ENCODE measurements at regions not wholly inside any gene's neighbourhood (a gene's known extent, or its start where the extent isn't known, plus 50 kb on each side); places are given as distances from the start of the nearest gene placed in this dataset.
A peak's percentile ranks its signal among the peaks of the same experiment; 100 is the strongest.

GRCh38 chr10:4099202-4099601 is 314.2 kb upstream of the KLF6 start:
- Mint-ChIP-seq H3K9me3 (no peaks in the 10 kb centered on the region), H3K36me3 (ENCODE audit: low read depth) (no peaks in the 10 kb centered on the region), H3K27ac (no peak overlapping the region), H3K27me3 (no peaks in the 10 kb centered on the region), H3K4me1 (ENCODE audit: low read depth) (peaks cover 5% of the 10 kb centered on the region), H3K4me3 (no peak overlapping the region)
- intact Hi-C loops (cut with micrococcal nuclease): no loop called here

GRCh38 chr10:4095166-4095917 is 310.3 kb upstream of the KLF6 start:
- no peaks in the 10 kb centered on the region for H3K27me3 Mint-ChIP-seq
- intact Hi-C loops (cut with micrococcal nuclease): no loop called here
- H3K4me1 Mint-ChIP-seq (ENCODE audit: low read depth): peaks cover 5% of the 10 kb centered on the region
- no peak overlapping the region for H3K4me3 Mint-ChIP-seq
- H3K36me3 Mint-ChIP-seq (ENCODE audit: low read depth): no peaks in the 10 kb centered on the region
- no peak overlapping the region for H3K27ac Mint-ChIP-seq
- H3K9me3 Mint-ChIP-seq: no peaks in the 10 kb centered on the region

GRCh38 chr10:4094751-4095150 is 309.7 kb upstream of the KLF6 start:
- Mint-ChIP-seq H3K4me3 (no peak overlapping the region), H3K27me3 (no peaks in the 10 kb centered on the region), H3K36me3 (ENCODE audit: low read depth) (no peaks in the 10 kb centered on the region), H3K9me3 (no peaks in the 10 kb centered on the region), H3K4me1 (ENCODE audit: low read depth) (peaks cover 5% of the 10 kb centered on the region), H3K27ac (no peak overlapping the region)
- intact Hi-C loops (cut with micrococcal nuclease): no loop called here

- Mint-ChIP-seq H3K4me3 (no peak overlapping the region), H3K27ac (peak overlapping the region; percentile 37), H3K4me1 (ENCODE audit: low read depth) (peaks cover 8% of the 10 kb centered on the region), H3K27me3 (no peaks in the 10 kb centered on the region), H3K36me3 (ENCODE audit: low read depth) (no peaks in the 10 kb centered on the region), H3K9me3 (peaks cover 4% of the 10 kb centered on the region)
- intact Hi-C loops (cut with micrococcal nuclease): no loop called here
These were observed 308.4 kb upstream of the KLF6 start for GRCh38 chr10:4093438-4093837.

- peaks cover 11% of the 10 kb centered on the region for H3K9me3 Mint-ChIP-seq
- peaks cover 19% of the 10 kb centered on the region for H3K4me1 Mint-ChIP-seq (ENCODE audit: low read depth)
- H3K27ac Mint-ChIP-seq: no peak overlapping the region
- H3K36me3 Mint-ChIP-seq (ENCODE audit: low read depth): no peaks in the 10 kb centered on the region
- H3K4me3 Mint-ChIP-seq: no peak overlapping the region
- intact Hi-C loops (cut with micrococcal nuclease): no loop called here
- H3K27me3 Mint-ChIP-seq: peaks cover 6% of the 10 kb centered on the region
These were observed 303.5 kb upstream of the KLF6 start for GRCh38 chr10:4088354-4089066.

GRCh38 chr10:4086131-4086898 is 301.3 kb upstream of the KLF6 start:
- intact Hi-C loops (cut with micrococcal nuclease): no loop called here
- Mint-ChIP-seq H3K4me3 (no peak overlapping the region), H3K4me1 (ENCODE audit: low read depth) (peaks cover 22% of the 10 kb centered on the region), H3K36me3 (ENCODE audit: low read depth) (no peaks in the 10 kb centered on the region), H3K9me3 (peaks cover 11% of the 10 kb centered on the region), H3K27me3 (peaks cover 6% of the 10 kb centered on the region), H3K27ac (peak overlapping the region; percentile 30)

GRCh38 chr10:4083509-4084003 is 298.5 kb upstream of the KLF6 start:
- Mint-ChIP-seq H3K9me3 (peaks cover 8% of the 10 kb centered on the region), H3K36me3 (ENCODE audit: low read depth) (no peaks in the 10 kb centered on the region), H3K27me3 (peaks cover 6% of the 10 kb centered on the region), H3K4me3 (no peak overlapping the region), H3K27ac (no peak overlapping the region), H3K4me1 (ENCODE audit: low read depth) (peaks cover 36% of the 10 kb centered on the region)
- intact Hi-C loops (cut with micrococcal nuclease): no loop called here

GRCh38 chr10:4082861-4083260 is 297.9 kb upstream of the KLF6 start:
- intact Hi-C loops (cut with micrococcal nuclease): no loop called here
- H3K9me3 Mint-ChIP-seq: peaks cover under 1% of the 10 kb centered on the region
- no peak overlapping the region for H3K4me3 Mint-ChIP-seq
- peaks cover 32% of the 10 kb centered on the region for H3K4me1 Mint-ChIP-seq (ENCODE audit: low read depth)
- H3K36me3 Mint-ChIP-seq (ENCODE audit: low read depth): no peaks in the 10 kb centered on the region
- H3K27me3 Mint-ChIP-seq: peaks cover 6% of the 10 kb centered on the region
- H3K27ac Mint-ChIP-seq: no peak overlapping the region

- no peak overlapping the region for H3K4me3 Mint-ChIP-seq
- H3K4me1 Mint-ChIP-seq (ENCODE audit: low read depth): peaks cover 40% of the 10 kb centered on the region
- peak overlapping the region; percentile 25 for H3K27ac Mint-ChIP-seq
- intact Hi-C loops (cut with micrococcal nuclease): no loop called here
- peaks cover 9% of the 10 kb centered on the region for H3K27me3 Mint-ChIP-seq
- no peaks in the 10 kb centered on the region for H3K9me3 Mint-ChIP-seq
- no peaks in the 10 kb centered on the region for H3K36me3 Mint-ChIP-seq (ENCODE audit: low read depth)
These were observed 296.7 kb upstream of the KLF6 start for GRCh38 chr10:4081685-4082111.

GRCh38 chr10:4080225-4080805 is 295.3 kb upstream of the KLF6 start:
- Mint-ChIP-seq H3K36me3 (ENCODE audit: low read depth) (no peaks in the 10 kb centered on the region), H3K27me3 (peaks cover 4% of the 10 kb centered on the region), H3K4me1 (ENCODE audit: low read depth) (peaks cover 38% of the 10 kb centered on the region), H3K9me3 (no peaks in the 10 kb centered on the region), H3K27ac (peak overlapping the region; percentile 60), H3K4me3 (no peak overlapping the region)
- intact Hi-C loops (cut with micrococcal nuclease): no loop called here

GRCh38 chr10:4079803-4080202 is 294.8 kb upstream of the KLF6 start:
- Mint-ChIP-seq H3K4me3 (no peak overlapping the region), H3K27ac (peak overlapping the region; percentile 60), H3K27me3 (peaks cover 4% of the 10 kb centered on the region), H3K9me3 (no peaks in the 10 kb centered on the region), H3K36me3 (ENCODE audit: low read depth) (no peaks in the 10 kb centered on the region), H3K4me1 (ENCODE audit: low read depth) (peaks cover 40% of the 10 kb centered on the region)
- intact Hi-C loops (cut with micrococcal nuclease): no loop called here

GRCh38 chr10:4077804-4078203 is 292.8 kb upstream of the KLF6 start:
- H3K4me3 Mint-ChIP-seq: no peak overlapping the region
- intact Hi-C loops (cut with micrococcal nuclease): no loop called here
- peaks cover 43% of the 10 kb centered on the region for H3K4me1 Mint-ChIP-seq (ENCODE audit: low read depth)
- peak overlapping the region; percentile 58 for H3K27ac Mint-ChIP-seq
- no peaks in the 10 kb centered on the region for H3K9me3 Mint-ChIP-seq
- peaks cover 4% of the 10 kb centered on the region for H3K27me3 Mint-ChIP-seq
- no peaks in the 10 kb centered on the region for H3K36me3 Mint-ChIP-seq (ENCODE audit: low read depth)

- Mint-ChIP-seq H3K9me3 (no peaks in the 10 kb centered on the region), H3K36me3 (ENCODE audit: low read depth) (no peaks in the 10 kb centered on the region), H3K27me3 (peaks cover 4% of the 10 kb centered on the region), H3K4me3 (no peak overlapping the region), H3K4me1 (ENCODE audit: low read depth) (peaks cover 43% of the 10 kb centered on the region), H3K27ac (peak overlapping the region; percentile 58)
- intact Hi-C loops (cut with micrococcal nuclease): no loop called here
These were observed 292.0 kb upstream of the KLF6 start for GRCh38 chr10:4076983-4077382.

GRCh38 chr10:4075443-4075842 is 290.4 kb upstream of the KLF6 start:
- H3K36me3 Mint-ChIP-seq (ENCODE audit: low read depth): no peaks in the 10 kb centered on the region
- H3K27ac Mint-ChIP-seq: no peak overlapping the region
- H3K4me1 Mint-ChIP-seq (ENCODE audit: low read depth): peaks cover 31% of the 10 kb centered on the region
- H3K4me3 Mint-ChIP-seq: no peak overlapping the region
- H3K27me3 Mint-ChIP-seq: peaks cover 4% of the 10 kb centered on the region
- H3K9me3 Mint-ChIP-seq: no peaks in the 10 kb centered on the region
- intact Hi-C loops (cut with micrococcal nuclease): no loop called here
